ENCODE measurements at regions not wholly inside any gene's neighbourhood (a gene's known extent, or its start where the extent isn't known, plus 50 kb on each side); places are given as distances from the start of the nearest gene placed in this dataset.

DNA sequence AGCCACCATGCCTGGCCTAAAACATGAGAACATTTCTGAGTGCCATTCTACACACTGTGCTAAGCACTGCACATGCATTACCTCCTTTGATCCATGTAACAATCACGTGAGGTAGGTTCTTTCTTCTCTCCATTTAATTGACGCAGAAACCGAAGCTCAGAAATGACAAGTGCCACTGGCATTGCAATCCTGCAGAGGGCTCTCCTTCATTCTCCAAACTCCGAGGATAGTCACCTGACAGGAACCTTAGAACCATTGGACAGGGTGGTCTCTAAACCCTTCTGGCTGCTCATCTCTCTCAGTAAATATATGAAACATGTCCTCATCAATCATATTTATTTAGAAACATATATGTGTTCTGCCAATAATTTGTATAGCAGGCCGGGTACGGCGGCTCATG is 167.1 kb upstream of the JUN start:
- TF ChIP-seq, protein P1, sequence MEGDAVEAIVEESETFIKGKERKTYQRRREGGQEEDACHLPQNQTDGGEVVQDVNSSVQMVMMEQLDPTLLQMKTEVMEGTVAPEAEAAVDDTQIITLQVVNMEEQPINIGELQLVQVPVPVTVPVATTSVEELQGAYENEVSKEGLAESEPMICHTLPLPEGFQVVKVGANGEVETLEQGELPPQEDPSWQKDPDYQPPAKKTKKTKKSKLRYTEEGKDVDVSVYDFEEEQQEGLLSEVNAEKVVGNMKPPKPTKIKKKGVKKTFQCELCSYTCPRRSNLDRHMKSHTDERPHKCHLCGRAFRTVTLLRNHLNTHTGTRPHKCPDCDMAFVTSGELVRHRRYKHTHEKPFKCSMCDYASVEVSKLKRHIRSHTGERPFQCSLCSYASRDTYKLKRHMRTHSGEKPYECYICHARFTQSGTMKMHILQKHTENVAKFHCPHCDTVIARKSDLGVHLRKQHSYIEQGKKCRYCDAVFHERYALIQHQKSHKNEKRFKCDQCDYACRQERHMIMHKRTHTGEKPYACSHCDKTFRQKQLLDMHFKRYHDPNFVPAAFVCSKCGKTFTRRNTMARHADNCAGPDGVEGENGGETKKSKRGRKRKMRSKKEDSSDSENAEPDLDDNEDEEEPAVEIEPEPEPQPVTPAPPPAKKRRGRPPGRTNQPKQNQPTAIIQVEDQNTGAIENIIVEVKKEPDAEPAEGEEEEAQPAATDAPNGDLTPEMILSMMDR (conservative IDR thresholded peaks at IDR 0.05; ENCODE audit: low read length): 0 out of 2 replicates have a peak, but pooled peaks have one; percentile 17
- TF ChIP-seq EZH2phosphoT487 (IDR thresholded peaks at IDR 0.05; ENCODE audit: borderline replicate concordance): no peak

Data from Loucy (cell line).